Neuronal stem cell (in vitro differentiated cells): ENCODE measurements at regions not wholly inside any gene's neighbourhood (a gene's known extent, or its start where the extent isn't known, plus 50 kb on each side); places are given as distances from the start of the nearest gene placed in this dataset.

Experiments used
- DNase-seq: peaks from one replicate; pipeline ENCODE4 v3.0.0-alpha.2; 2013; ENCODE audit warnings: low spot score
- H2AFZ ChIP-seq: one replicate; pipeline ENCODE4 v1.6.1; 2013; ENCODE audit warnings: mild to moderate bottlenecking, low read length, inconsistent platforms
- H2AK5ac ChIP-seq: 2 replicates; pipeline ENCODE4 v1.6.1; 2013; ENCODE audit warnings: low read depth, mild to moderate bottlenecking, inconsistent platforms, low read length, moderate library complexity, mixed read lengths
- H2BK120ac ChIP-seq: 2 replicates; pipeline ENCODE4 v1.6.1; 2013; ENCODE audit warnings: low read depth, mild to moderate bottlenecking, inconsistent platforms, low read length, moderate library complexity, mixed read lengths
- H2BK12ac ChIP-seq: one replicate; pipeline ENCODE4 v1.6.1; 2013; ENCODE audit warnings: low read length, inconsistent platforms
- H2BK15ac ChIP-seq: 2 replicates; pipeline ENCODE4 v1.6.1; 2013; ENCODE audit warnings: mild to moderate bottlenecking, low read length, inconsistent platforms, mixed read lengths
- H2BK5ac ChIP-seq: one replicate; pipeline ENCODE4 v1.6.1; 2013; ENCODE audit warnings: inconsistent platforms, mild to moderate bottlenecking, low read length, moderate library complexity
- H3K14ac ChIP-seq: one replicate; pipeline ENCODE4 v1.6.1; 2013; ENCODE audit warnings: low read length, inconsistent platforms
- H3K18ac ChIP-seq: 2 replicates; pipeline ENCODE4 v1.6.1; 2013; ENCODE audit warnings: low read length, inconsistent platforms
- H3K23ac ChIP-seq: 2 replicates; pipeline ENCODE4 v1.6.1; 2013; ENCODE audit warnings: low read depth, mild to moderate bottlenecking, mixed read lengths, low read length, inconsistent platforms; ENCODE audit not compliant: poor library complexity
- H3K27ac ChIP-seq: replicated peaks from 3 replicates; pipeline ENCODE4 v1.5.1; 2013; ENCODE audit warnings: low read length, inconsistent platforms
- H3K27me3 ChIP-seq, 3 experiments: 2 replicates each; pipeline ENCODE4 v1.6.1; 2013; ENCODE audit warnings: low read length in 3 of 3, mild to moderate bottlenecking in 2 of 3, inconsistent platforms in 1 of 3, low read depth in 1 of 3, mixed read lengths in 1 of 3, moderate library complexity in 1 of 3; ENCODE audit not compliant: control insufficient read depth in 3 of 3, insufficient read depth in 3 of 3
- H3K36me3 ChIP-seq, 2 donors: replicated peaks in 1 of 2; 2 replicates each; pipeline ENCODE4 v1.6.1; 2013; ENCODE audit warnings: low read length in 2 of 2; ENCODE audit not compliant: control insufficient read depth in 2 of 2, insufficient read depth in 2 of 2
- H3K4ac ChIP-seq: 2 replicates; pipeline ENCODE4 v1.6.1; 2013; ENCODE audit warnings: inconsistent platforms, mild to moderate bottlenecking, low read length, moderate library complexity
- H3K4me1 ChIP-seq, 2 donors: 1 replicate in 1 of 2; 2 replicates in 1 of 2; pipeline ENCODE4 v1.6.1; 2013; ENCODE audit warnings: low read length in 2 of 2, low read depth in 1 of 2; ENCODE audit not compliant: control insufficient read depth in 2 of 2, insufficient read depth in 1 of 2
- H3K4me2 ChIP-seq: one replicate; pipeline ENCODE4 v1.6.1; 2013; ENCODE audit warnings: mild to moderate bottlenecking, low read length, inconsistent platforms; ENCODE audit not compliant: insufficient read depth, poor library complexity, severe bottlenecking
- H3K4me3 ChIP-seq, 2 donors: 2 replicates each; pipeline ENCODE4 v1.5.1; 2013; ENCODE audit warnings: low read length in 2 of 2, mild to moderate bottlenecking in 2 of 2, inconsistent platforms in 1 of 2, moderate library complexity in 1 of 2
- H3K79me1 ChIP-seq: one replicate; pipeline ENCODE4 v1.6.1; 2013; ENCODE audit warnings: low read depth, mild to moderate bottlenecking, inconsistent platforms, low read length, moderate library complexity
- H3K9ac ChIP-seq: one replicate; pipeline ENCODE4 v1.6.1; 2013; ENCODE audit warnings: mild to moderate bottlenecking, low read depth, low read length, inconsistent platforms; ENCODE audit not compliant: poor library complexity
- H3K9me3 ChIP-seq, 2 donors: replicated peaks in 1 of 2; 2 replicates each; pipeline versions ENCODE3 to v1.6.1; 2013; ENCODE audit warnings: low read length in 2 of 2, mild to moderate bottlenecking in 2 of 2, inconsistent platforms in 1 of 2, low read depth in 1 of 2, mixed read lengths in 1 of 2, moderate library complexity in 1 of 2; ENCODE audit not compliant: control insufficient read depth in 2 of 2, insufficient read depth in 1 of 2
- H4K8ac ChIP-seq: one replicate; pipeline ENCODE4 v1.6.1; 2013; ENCODE audit warnings: low read depth, mild to moderate bottlenecking, inconsistent platforms, low read length, moderate library complexity
- H4K91ac ChIP-seq: one replicate; pipeline ENCODE4 v1.6.1; 2013; ENCODE audit warnings: low read length, low read depth, mild to moderate bottlenecking, inconsistent platforms; ENCODE audit not compliant: poor library complexity
- WGBS, 2 donors: extraction: QIAGEN DNeasy Blood & Tissue Kit; methylation state at CpG; one replicate each; pipeline ENCODE4 v1.1.7; 2013; ENCODE audit warnings: missing lambda C conversion rate in 2 of 2, mixed read lengths in 1 of 2; ENCODE audit not compliant: insufficient read length in 2 of 2, insufficient replicate concordance in 1 of 2; ENCODE audit errors: extremely low coverage in 2 of 2; 5-methylcytosine and 5-hydroxymethylcytosine counted together

- Histone ChIP-seq H3K14ac (no peak overlapping the region), H3K9me3 (no peaks in the 10 kb centered on the region), H2BK120ac (no peak overlapping the region), H3K9ac (no peak overlapping the region), H2BK15ac (no peak overlapping the region), H3K18ac (no peak overlapping the region), H3K27me3 (no peaks in the 10 kb centered on the region), H2AK5ac (no peak overlapping the region), H4K8ac (no peak overlapping the region), H3K27ac (no peak overlapping the region), H3K4me3 (no peak overlapping the region), H2BK5ac (no peak overlapping the region), H2AFZ (no peak overlapping the region), H3K4ac (no peak overlapping the region), H3K23ac (no peak overlapping the region), H3K79me1 (no peaks in the 10 kb centered on the region), H3K4me1 (no peaks in the 10 kb centered on the region), H3K4me2 (no peak overlapping the region), H3K36me3 (no peaks in the 10 kb centered on the region), H2BK12ac (no peak overlapping the region), H4K91ac (no peak overlapping the region)
- WGBS, 2 donors, result no CpG with 5 or more reads among the region's 3 CpGs
- DNase-seq, result no peak
Measured at GRCh38 chr20:12821249-12821648, 187.5 kb upstream of the SPTLC3 start.

GRCh38 chr20:12823734-12824133 lies 185.0 kb upstream of the SPTLC3 start:
- H3K79me1 ChIP-seq, result no peaks in the 10 kb centered on the region
- H3K4me3 ChIP-seq, result no peak overlapping the region
- no peak overlapping the region for H2BK15ac ChIP-seq
- no peak for DNase-seq
- H2BK5ac ChIP-seq, result no peak overlapping the region
- no CpG with 5 or more reads among the region's 3 CpGs for WGBS, 2 donors
- H3K4ac ChIP-seq, result no peak overlapping the region
- H3K4me2 ChIP-seq, result no peak overlapping the region
- H2AK5ac ChIP-seq, result no peak overlapping the region
- no peak overlapping the region for H4K8ac ChIP-seq
- H3K23ac ChIP-seq, result no peak overlapping the region
- no peaks in the 10 kb centered on the region for H3K9me3 ChIP-seq
- H2BK120ac ChIP-seq, result no peak overlapping the region
- H3K9ac ChIP-seq, result no peak overlapping the region
- H3K27me3 ChIP-seq, result no peaks in the 10 kb centered on the region
- no peak overlapping the region for H2AFZ ChIP-seq
- H3K14ac ChIP-seq, result no peak overlapping the region
- H4K91ac ChIP-seq, result no peak overlapping the region
- no peak overlapping the region for H3K27ac ChIP-seq
- H3K36me3 ChIP-seq, result no peaks in the 10 kb centered on the region
- H2BK12ac ChIP-seq, result no peak overlapping the region
- H3K18ac ChIP-seq, result no peak overlapping the region
- no peaks in the 10 kb centered on the region for H3K4me1 ChIP-seq

- Histone ChIP-seq H2BK120ac (no peak overlapping the region), H4K8ac (no peak overlapping the region), H3K18ac (no peak overlapping the region), H3K23ac (no peak overlapping the region), H2BK5ac (no peak overlapping the region), H3K4me2 (no peak overlapping the region), H2AFZ (no peak overlapping the region), H3K4ac (no peak overlapping the region), H3K14ac (no peak overlapping the region), H4K91ac (no peak overlapping the region), H2AK5ac (no peak overlapping the region), H3K79me1 (no peaks in the 10 kb centered on the region), H3K27me3 (no peaks in the 10 kb centered on the region), H3K9me3 (no peaks in the 10 kb centered on the region), H3K4me1 (no peaks in the 10 kb centered on the region), H3K4me3 (no peak overlapping the region), H2BK12ac (no peak overlapping the region), H3K36me3 (no peaks in the 10 kb centered on the region), H3K9ac (no peak overlapping the region), H3K27ac (no peak overlapping the region), H2BK15ac (no peak overlapping the region)
- DNase-seq, result no peak
- no CpG with 5 or more reads among the region's 6 CpGs for WGBS, 2 donors
Measured at GRCh38 chr20:12824328-12825225, 184.2 kb upstream of the SPTLC3 start.

GRCh38 chr20:12825226-12825595 lies 183.6 kb upstream of the SPTLC3 start:
- Histone ChIP-seq H2AFZ (no peak overlapping the region), H4K91ac (no peak overlapping the region), H3K23ac (no peak overlapping the region), H2AK5ac (no peak overlapping the region), H3K18ac (no peak overlapping the region), H3K9ac (no peak overlapping the region), H3K27ac (no peak overlapping the region), H2BK120ac (no peak overlapping the region), H3K27me3 (no peaks in the 10 kb centered on the region), H3K79me1 (no peaks in the 10 kb centered on the region), H3K36me3 (no peaks in the 10 kb centered on the region), H2BK5ac (no peak overlapping the region), H3K4me2 (no peak overlapping the region), H3K4me1 (no peaks in the 10 kb centered on the region), H2BK15ac (no peak overlapping the region), H3K4ac (no peak overlapping the region), H3K14ac (no peak overlapping the region), H3K4me3 (no peak overlapping the region), H4K8ac (no peak overlapping the region), H2BK12ac (no peak overlapping the region), H3K9me3 (no peaks in the 10 kb centered on the region)
- DNase-seq, result no peak
- no CpG with 5 or more reads among the region's 6 CpGs for WGBS, 2 donors
